H1 (cell line): ENCODE measurements at regions not wholly inside any gene's neighbourhood (a gene's known extent, or its start where the extent isn't known, plus 50 kb on each side); places are given as distances from the start of the nearest gene placed in this dataset.

Source experiments
- CTCF ChIA-PET: fragments of 300-600 bp; sonication (Branson Sonifier 250); formaldehyde crosslinking; loops from one replicate; lab custom pipeline; 2021; ENCODE audit not compliant: partially characterized antibody; lab: Charles Lee
- POLR2A ChIA-PET: fragments of 300-600 bp; sonication (Branson Sonifier 250); formaldehyde crosslinking; loops from one replicate; lab custom pipeline; 2021; ENCODE audit warnings: inconsistent platforms; ENCODE audit not compliant: partially characterized antibody; lab: Charles Lee
- DNase-seq, 2 experiments: peaks; one replicate each; pipeline versions ENCODE4 v3.0.0 to v3.0.0-alpha.2; 2010 to 2022; ENCODE audit warnings: low spot score in 2 of 2, low read depth in 1 of 2, mixed read lengths in 1 of 2
- FAIRE-seq: peaks from 2 replicates; lab custom pipeline; 2011; peaks lifted over from hg19 to GRCh38; lab: Jason Lieb, UNC
- H2AFZ ChIP-seq: 2 replicates; pipeline ENCODE4 v1.8.1; 2012; ENCODE audit warnings: low read length, inconsistent platforms
- H2AK5ac ChIP-seq: 2 replicates; pipeline ENCODE4 v1.6.1; 2013; ENCODE audit warnings: low read depth, low read length
- H2BK120ac ChIP-seq: replicated peaks from 2 replicates; pipeline ENCODE3; 2013; ENCODE audit warnings: low read depth, low read length, inconsistent platforms
- H2BK12ac ChIP-seq: 2 replicates; pipeline ENCODE4 v1.6.1; 2013; ENCODE audit warnings: low read depth, low read length
- H2BK15ac ChIP-seq: 2 replicates; pipeline ENCODE4 v1.6.1; 2013; ENCODE audit warnings: low read length
- H2BK20ac ChIP-seq: 2 replicates; pipeline ENCODE4 v1.6.1; 2013; ENCODE audit warnings: low read length
- H2BK5ac ChIP-seq: 2 replicates; pipeline ENCODE4 v1.6.1; 2013; ENCODE audit warnings: low read depth, low read length
- H3K14ac ChIP-seq: 2 replicates; pipeline ENCODE4 v1.6.1; 2013; ENCODE audit warnings: inconsistent platforms; ENCODE audit not compliant: insufficient read length
- H3K18ac ChIP-seq: 2 replicates; pipeline ENCODE4 v1.6.1; 2013; ENCODE audit warnings: low read length; ENCODE audit errors: extremely low read depth
- H3K23ac ChIP-seq: 2 replicates; pipeline ENCODE4 v1.6.1; 2013; ENCODE audit warnings: inconsistent platforms; ENCODE audit not compliant: insufficient read length
- H3K23me2 ChIP-seq: 2 replicates; pipeline ENCODE4 v1.6.1; 2013; ENCODE audit warnings: low read depth, low read length
- H3K27ac ChIP-seq: 2 replicates; pipeline ENCODE4 v1.6.1; 2011; ENCODE audit warnings: low read depth, low read length, inconsistent platforms
- H3K27me3 ChIP-seq, 4 experiments: replicated peaks in 1 of 4; 1 replicate in 1 of 4; 2 replicates in 3 of 4; pipeline versions ENCODE4 v1.6.1 to v1.8.1; 2011 to 2013; ENCODE audit warnings: low read length in 3 of 4, mild to moderate bottlenecking in 3 of 4, inconsistent platforms in 2 of 4, mixed read lengths in 2 of 4, moderate library complexity in 1 of 4; ENCODE audit not compliant: control insufficient read depth in 3 of 4, insufficient read depth in 3 of 4; ENCODE audit errors: extremely low read depth in 1 of 4
- H3K36me3 ChIP-seq, 4 experiments: 2 replicates each; pipeline versions ENCODE4 v1.6.1 to v1.8.1; 2011 to 2013; ENCODE audit warnings: mild to moderate bottlenecking in 4 of 4, low read length in 3 of 4, moderate library complexity in 2 of 4, control low read depth in 1 of 4, inconsistent platforms in 1 of 4; ENCODE audit not compliant: insufficient read depth in 4 of 4, control insufficient read depth in 2 of 4
- H3K4ac ChIP-seq: replicated peaks from 2 replicates; pipeline ENCODE3; 2013; ENCODE audit warnings: low read length, low read depth, mixed read lengths, inconsistent platforms; ENCODE audit not compliant: insufficient read length
- H3K4me1 ChIP-seq, 4 experiments: replicated peaks in 1 of 4; 1 replicate in 1 of 4; 2 replicates in 3 of 4; pipeline versions ENCODE4 v1.6.1 to v1.8.1; 2011 to 2013; ENCODE audit warnings: low read length in 3 of 4, inconsistent platforms in 2 of 4, mixed read lengths in 1 of 4; ENCODE audit not compliant: insufficient read depth in 4 of 4, control insufficient read depth in 3 of 4
- H3K4me2 ChIP-seq, 2 experiments: 2 replicates each; pipeline versions ENCODE4 v1.6.1 to v1.8.1; 2011 to 2013; ENCODE audit warnings: low read depth in 2 of 2, low read length in 2 of 2, control low read depth in 1 of 2, inconsistent platforms in 1 of 2, mild to moderate bottlenecking in 1 of 2; ENCODE audit not compliant: insufficient read depth in 1 of 2
- H3K4me3 ChIP-seq, 4 experiments: fragments of 200-600, 300-600 bp in 1 of 4; sonication (generic), shearing (Covaris generic), sonication (Bioruptor Twin) in 1 of 4; 2 replicates each; pipeline versions ENCODE4 v1.5.1 to v1.8.1; 2011 to 2016; ENCODE audit warnings: low read length in 4 of 4, low read depth in 3 of 4, control low read depth in 2 of 4, inconsistent platforms in 2 of 4, mild to moderate bottlenecking in 2 of 4, mixed read lengths in 1 of 4, moderate library complexity in 1 of 4; ENCODE audit not compliant: insufficient read depth in 2 of 4; ENCODE audit errors: extremely low read depth in 1 of 4
- H3K56ac ChIP-seq: replicated peaks from 2 replicates; pipeline ENCODE3; 2013; ENCODE audit warnings: low read depth, mild to moderate bottlenecking, mixed read lengths, low read length, inconsistent platforms; ENCODE audit not compliant: insufficient read length
- H3K79me1 ChIP-seq: 2 replicates; pipeline ENCODE4 v1.6.1; 2013; ENCODE audit warnings: low read depth, low read length, control low read depth
- H3K79me2 ChIP-seq, 2 experiments: 2 replicates each; pipeline versions ENCODE4 v1.6.1 to v1.8.1; 2012 to 2013; ENCODE audit warnings: low read length in 2 of 2, mild to moderate bottlenecking in 2 of 2, inconsistent platforms in 1 of 2; ENCODE audit not compliant: insufficient read depth in 2 of 2, control insufficient read depth in 1 of 2
- H3K9ac ChIP-seq, 4 experiments: replicated peaks in 1 of 4; 1 replicate in 1 of 4; 2 replicates in 3 of 4; pipeline versions ENCODE4 v1.6.1 to v1.8.1; 2011 to 2013; ENCODE audit warnings: low read depth in 3 of 4, low read length in 3 of 4, control low read depth in 2 of 4, mild to moderate bottlenecking in 2 of 4, moderate library complexity in 2 of 4, inconsistent platforms in 1 of 4; ENCODE audit errors: extremely low read depth in 1 of 4
- H3K9me3 ChIP-seq, 2 experiments: 2 replicates each; pipeline versions ENCODE4 v1.6.1 to v1.8.1; 2012 to 2013; ENCODE audit warnings: mild to moderate bottlenecking in 2 of 2, moderate library complexity in 2 of 2, control low read depth in 1 of 2, inconsistent platforms in 1 of 2, low read depth in 1 of 2, low read length in 1 of 2, mixed read lengths in 1 of 2; ENCODE audit not compliant: insufficient read depth in 2 of 2
- H4K20me1 ChIP-seq, 2 experiments: replicated peaks in 1 of 2; 2 replicates each; pipeline versions ENCODE3 to v1.8.1; 2011 to 2013; ENCODE audit warnings: inconsistent platforms in 2 of 2, low read length in 2 of 2, mild to moderate bottlenecking in 1 of 2; ENCODE audit not compliant: insufficient read depth in 2 of 2, control insufficient read depth in 1 of 2
- H4K5ac ChIP-seq: 2 replicates; pipeline ENCODE4 v1.6.1; 2013; ENCODE audit warnings: low read length, low read depth, mixed read lengths, inconsistent platforms; ENCODE audit not compliant: insufficient read length
- H4K8ac ChIP-seq: 2 replicates; pipeline ENCODE4 v1.8.0; 2013; ENCODE audit warnings: mild to moderate bottlenecking, moderate library complexity, low read length, inconsistent platforms; ENCODE audit not compliant: insufficient read depth; ENCODE audit errors: extremely low read depth
- H4K91ac ChIP-seq: replicated peaks from 2 replicates; pipeline ENCODE3; 2013; ENCODE audit warnings: low read length, mixed read lengths, inconsistent platforms; ENCODE audit not compliant: insufficient read length
- BACH1 ChIP-seq: IDR thresholded peaks from 2 replicates; pipeline ENCODE4 v1.6.1; 2012; ENCODE audit warnings: low read length, improper control_type of control experiment
- CBX5 ChIP-seq: fragments of 300-800, 300-1000 bp; sonication (generic); IDR thresholded peaks from 2 replicates; pipeline ENCODE4 v1.7.1; 2016; ENCODE audit warnings: antibody characterized with exemption, low read length, low read depth
- CREB1 ChIP-seq: IDR thresholded peaks from 2 replicates; pipeline ENCODE4 v1.6.1; 2012; ENCODE audit warnings: inconsistent platforms
- EZH2 ChIP-seq: fragments of 200-600 bp; sonication (generic); IDR thresholded peaks from 2 replicates; pipeline ENCODE4 v1.7.1; 2012; ENCODE audit warnings: low read depth, mild to moderate bottlenecking, moderate library complexity, low read length, inconsistent platforms; ENCODE audit not compliant: severe bottlenecking
- KDM4A ChIP-seq: IDR thresholded peaks from one replicate; pipeline ENCODE4 v1.7.1; 2012; ENCODE audit warnings: low read depth, mild to moderate bottlenecking, moderate library complexity, low read length, inconsistent platforms; ENCODE audit not compliant: severe bottlenecking
- PHF8 ChIP-seq: fragments of 200-600 bp; sonication (generic); conservative IDR thresholded peaks from 2 replicates; pipeline ENCODE4 v1.7.1; 2012; ENCODE audit warnings: low read depth, mild to moderate bottlenecking, inconsistent platforms, low read length, moderate library complexity
- RAD21 ChIP-seq, 2 experiments: IDR thresholded peaks in 1 of 2; conservative IDR thresholded peaks in 1 of 2; 2 replicates each; pipeline ENCODE4 v1.6.1; 2011; ENCODE audit warnings: low read depth in 2 of 2, low read length in 2 of 2, improper control_type of control experiment in 1 of 2, inconsistent platforms in 1 of 2, mild to moderate bottlenecking in 1 of 2, moderate library complexity in 1 of 2
- RBBP5 ChIP-seq: IDR thresholded peaks from 2 replicates; pipeline ENCODE4 v1.7.1; 2012; ENCODE audit warnings: low read depth, mild to moderate bottlenecking, inconsistent platforms, low read length, moderate library complexity, borderline replicate concordance
- SAP30 ChIP-seq: fragments of 300-600 bp; sonication (generic); IDR thresholded peaks from 2 replicates; pipeline ENCODE4 v1.7.1; 2012; ENCODE audit warnings: low read length, moderate library complexity, mild to moderate bottlenecking, inconsistent platforms; ENCODE audit not compliant: insufficient read depth, insufficient replicate concordance
- SIX5 ChIP-seq: IDR thresholded peaks from 2 replicates; pipeline ENCODE4 v1.6.1; 2011; ENCODE audit warnings: mild to moderate bottlenecking, low read depth, low read length
- SP4 ChIP-seq: IDR thresholded peaks from 2 replicates; pipeline ENCODE4 v1.6.1; 2012; ENCODE audit warnings: low read length, inconsistent platforms
- SUZ12 ChIP-seq: fragments of 200-600 bp; sonication (generic); IDR thresholded peaks from 2 replicates; pipeline ENCODE4 v1.6.1; 2012; ENCODE audit warnings: mild to moderate bottlenecking, inconsistent platforms, low read length, moderate library complexity, mixed read lengths
- TAF7 ChIP-seq: optimal IDR thresholded peaks from 2 replicates; pipeline ENCODE3; 2011; ENCODE audit warnings: low read depth, mild to moderate bottlenecking, inconsistent platforms, low read length, moderate library complexity, borderline replicate concordance
- TBP ChIP-seq: IDR thresholded peaks from 2 replicates; pipeline ENCODE4 v1.6.1; 2011; ENCODE audit warnings: low read depth, low read length, improper control_type of control experiment
- WGBS, 2 experiments: shearing (Covaris generic) in 1 of 2; methylation state at CpG; one replicate each; pipeline versions ENCODE4 v1.1.6 to v1.1.7; 2013 to 2015; ENCODE audit warnings: low lambda C conversion rate in 2 of 2, mixed read lengths in 2 of 2, inconsistent platforms in 1 of 2, low coverage in 1 of 2, missing lambda C conversion rate in 1 of 2; ENCODE audit not compliant: insufficient replicate concordance in 2 of 2, insufficient coverage in 1 of 2, insufficient read length in 1 of 2; ENCODE audit errors: extremely low coverage in 1 of 2, missing lambda C conversion rate in 1 of 2; 5-methylcytosine and 5-hydroxymethylcytosine counted together
- TF ChIP-seq, protein P1 (sequence below): IDR thresholded peaks from 2 replicates; pipeline ENCODE4 v1.6.1; 2012; ENCODE audit warnings: inconsistent platforms

DNA sequence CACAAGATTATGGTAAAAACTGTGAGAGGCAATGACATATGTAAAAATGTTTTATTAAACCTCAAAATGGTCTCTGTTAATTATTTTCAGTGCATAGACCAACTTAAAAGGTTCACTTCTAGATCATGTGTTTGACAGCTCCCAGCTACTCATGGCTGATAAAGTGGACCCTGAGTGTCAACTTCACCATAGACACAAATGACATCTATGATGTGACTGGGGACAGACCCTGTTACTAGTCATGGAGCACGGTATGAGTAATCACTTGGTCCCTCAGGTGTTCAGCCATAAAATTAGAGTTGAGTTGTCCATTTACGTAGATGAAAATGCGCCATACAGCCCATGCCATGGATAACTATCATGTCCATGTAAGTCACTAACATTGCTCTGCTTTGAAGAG lies 199.8 kb downstream of the ZNF365 start:
- no peak for FAIRE-seq
- POLR2A ChIA-PET, result no interaction called here
- no peak for TF ChIP-seq KDM4A
- no peak for TF ChIP-seq SUZ12
- no peak for TF ChIP-seq SAP30
- TF ChIP-seq PHF8, result no peak
- TF ChIP-seq RAD21 (IDR thresholded peaks at IDR 0.05 in 1 of 2, conservative IDR thresholded peaks at IDR 0.05 in 1 of 2; ENCODE audit: low read depth in 2 of 2, low read length in 2 of 2), result no peak
- TF ChIP-seq, protein P1, sequence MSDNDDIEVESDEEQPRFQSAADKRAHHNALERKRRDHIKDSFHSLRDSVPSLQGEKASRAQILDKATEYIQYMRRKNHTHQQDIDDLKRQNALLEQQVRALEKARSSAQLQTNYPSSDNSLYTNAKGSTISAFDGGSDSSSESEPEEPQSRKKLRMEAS, result no peak
- no peak for TF ChIP-seq BACH1
- TF ChIP-seq CBX5, result no peak
- TF ChIP-seq RBBP5, result no peak
- no peak for TF ChIP-seq TAF7
- TF ChIP-seq SP4, result no peak
- no peak for TF ChIP-seq CREB1
- TF ChIP-seq EZH2, result no peak
- no peak for TF ChIP-seq SIX5
- TF ChIP-seq TBP, result no peak

More for the DNA sequence above, 199.8 kb downstream of the ZNF365 start:
- Histone ChIP-seq H2BK15ac (no peak overlapping the region), H4K91ac (no peak overlapping the region), H3K27me3 (no peaks in the 10 kb centered on the region), H3K79me2 (no peaks in the 10 kb centered on the region), H3K9ac (no peak overlapping the region), H2AK5ac (no peak overlapping the region), H3K36me3 (no peaks in the 10 kb centered on the region), H3K23ac (no peak overlapping the region), H3K4me2 (no peak overlapping the region), H3K23me2 (no peaks in the 10 kb centered on the region), H3K14ac (no peak overlapping the region), H2BK20ac (no peak overlapping the region), H3K27ac (no peak overlapping the region), H3K4me1 (no peaks in the 10 kb centered on the region), H3K79me1 (no peaks in the 10 kb centered on the region), H2BK5ac (no peak overlapping the region), H2AFZ (no peak overlapping the region), H3K4ac (no peak overlapping the region), H4K20me1 (no peaks in the 10 kb centered on the region), H3K18ac (no peak overlapping the region), H2BK12ac (no peak overlapping the region), H3K9me3 (no peaks in the 10 kb centered on the region), H4K5ac (no peak overlapping the region), H4K8ac (no peak overlapping the region), H3K4me3 (no peak overlapping the region), H3K56ac (no peak overlapping the region), H2BK120ac (no peak overlapping the region)
- WGBS, 2 experiments, result 84% methylated on average over 3 of the region's 3 CpGs; no CpG with 5 or more reads in 1 of the 2 experiments
- CTCF ChIA-PET, result interaction anchor here (0.7 to 1.4 kb wide), 3 partner anchors 21 to 454 kb away, joined by 3 to 4 read pairs (median 3); no protein-coding TSS in a partner anchor
- no peak for DNase-seq
